OCI-LY3 (cell line): ENCODE measurements at regions not wholly inside any gene's neighbourhood (a gene's known extent, or its start where the extent isn't known, plus 50 kb on each side); places are given as distances from the start of the nearest gene placed in this dataset.

Experiments
- H2AFZ ChIP-seq: fragments of 200-600, 300-600 bp; shearing (Covaris generic); 2 replicates; pipeline ENCODE4 v1.6.0; 2014; ENCODE audit warnings: antibody characterized with exemption, low read depth, low read length
- H3K27ac ChIP-seq: fragments of 200-600, 300-600 bp; sonication (generic); 2 replicates; pipeline ENCODE4 v1.5.1; 2014; ENCODE audit warnings: mild to moderate bottlenecking, low read length, moderate library complexity, mixed read lengths
- H3K27me3 ChIP-seq: fragments of 200-600, 300-600 bp; sonication (generic); 2 replicates; pipeline ENCODE4 v1.6.1; 2014; ENCODE audit warnings: low read depth, low read length, mixed read lengths
- H3K36me3 ChIP-seq: fragments of 200-600, 300-600 bp; sonication (generic); replicated peaks from 2 replicates; pipeline ENCODE3; 2014; ENCODE audit warnings: low read depth, low read length, mixed read lengths
- H3K4me1 ChIP-seq: fragments of 300-600, 200-600 bp; sonication (generic); 2 replicates; pipeline ENCODE4 v1.6.1; 2014; ENCODE audit warnings: low read length, mixed read lengths
- H3K4me2 ChIP-seq: fragments of 200-600, 300-600 bp; sonication (generic); 2 replicates; pipeline ENCODE4 v1.6.1; 2014; ENCODE audit warnings: low read length, mixed read lengths
- H3K4me3 ChIP-seq: fragments of 300-600, 200-600 bp; sonication (generic); 2 replicates; pipeline ENCODE4 v1.5.1; 2014; ENCODE audit warnings: antibody characterized with exemption, mild to moderate bottlenecking, low read length, moderate library complexity
- H3K79me2 ChIP-seq: fragments of 300-600, 200-600 bp; shearing (Covaris generic); 2 replicates; pipeline ENCODE4 v1.6.1; 2014; ENCODE audit warnings: mild to moderate bottlenecking, low read length, mixed read lengths
- H3K9ac ChIP-seq: fragments of 300-600, 200-600 bp; shearing (Covaris generic); 2 replicates; pipeline ENCODE4 v1.6.0; 2014; ENCODE audit warnings: mild to moderate bottlenecking, low read length, moderate library complexity
- H3K9me3 ChIP-seq: fragments of 200-600, 300-600 bp; shearing (Covaris generic); 2 replicates; pipeline ENCODE4 v1.6.1; 2014; ENCODE audit warnings: low read length, mixed read lengths; ENCODE audit not compliant: insufficient read depth
- H4K20me1 ChIP-seq: fragments of 200-600, 300-600 bp; sonication (generic); 2 replicates; pipeline ENCODE4 v1.6.1; 2016; ENCODE audit warnings: low read length, mixed read lengths; ENCODE audit not compliant: insufficient read depth
- EZH2phosphoT487 ChIP-seq: fragments of 200-600 bp; shearing (Covaris generic); IDR thresholded peaks from 2 replicates; pipeline ENCODE4 v1.6.1; 2018; ENCODE audit warnings: antibody characterized with exemption, mixed run types, low read depth
- TF ChIP-seq, protein P1 (sequence below): fragments of 200-600, 300-600 bp; sonication (generic); IDR thresholded peaks from 2 replicates; pipeline ENCODE4 v1.5.1; 2014; ENCODE audit warnings: antibody characterized with exemption, low read length, low read depth

DNA sequence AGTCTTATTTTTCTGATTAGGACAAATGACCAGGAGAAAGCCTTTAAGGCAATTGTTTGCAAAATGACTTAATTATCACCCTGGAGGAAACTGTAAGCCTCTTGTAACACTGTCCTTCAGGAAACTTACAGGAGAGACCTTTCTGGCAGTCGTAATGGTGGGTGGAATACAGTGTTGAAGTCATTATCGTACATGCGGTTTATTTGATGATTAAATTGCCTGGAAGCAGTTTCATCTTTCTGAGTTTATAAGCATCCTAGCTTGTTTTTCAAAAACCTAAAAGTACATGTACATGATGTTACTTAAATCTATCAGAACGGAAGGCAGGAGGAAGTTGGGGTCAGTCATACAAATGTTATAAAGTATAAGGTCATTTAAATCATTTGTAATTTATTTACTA lies 86.2 kb upstream of the RAB27B start:
- Histone ChIP-seq H3K79me2 (no peaks in the 10 kb centered on the region), H2AFZ (no peak overlapping the region), H3K27ac (no peak overlapping the region), H4K20me1 (no peaks in the 10 kb centered on the region), H3K4me2 (no peak overlapping the region), H3K36me3 (no peaks in the 10 kb centered on the region), H3K27me3 (no peaks in the 10 kb centered on the region), H3K9me3 (peaks cover 4% of the 10 kb centered on the region; the same call in 1 of the 2 replicates), H3K9ac (no peak overlapping the region), H3K4me3 (no peak overlapping the region), H3K4me1 (no peaks in the 10 kb centered on the region)
- TF ChIP-seq, protein P1, sequence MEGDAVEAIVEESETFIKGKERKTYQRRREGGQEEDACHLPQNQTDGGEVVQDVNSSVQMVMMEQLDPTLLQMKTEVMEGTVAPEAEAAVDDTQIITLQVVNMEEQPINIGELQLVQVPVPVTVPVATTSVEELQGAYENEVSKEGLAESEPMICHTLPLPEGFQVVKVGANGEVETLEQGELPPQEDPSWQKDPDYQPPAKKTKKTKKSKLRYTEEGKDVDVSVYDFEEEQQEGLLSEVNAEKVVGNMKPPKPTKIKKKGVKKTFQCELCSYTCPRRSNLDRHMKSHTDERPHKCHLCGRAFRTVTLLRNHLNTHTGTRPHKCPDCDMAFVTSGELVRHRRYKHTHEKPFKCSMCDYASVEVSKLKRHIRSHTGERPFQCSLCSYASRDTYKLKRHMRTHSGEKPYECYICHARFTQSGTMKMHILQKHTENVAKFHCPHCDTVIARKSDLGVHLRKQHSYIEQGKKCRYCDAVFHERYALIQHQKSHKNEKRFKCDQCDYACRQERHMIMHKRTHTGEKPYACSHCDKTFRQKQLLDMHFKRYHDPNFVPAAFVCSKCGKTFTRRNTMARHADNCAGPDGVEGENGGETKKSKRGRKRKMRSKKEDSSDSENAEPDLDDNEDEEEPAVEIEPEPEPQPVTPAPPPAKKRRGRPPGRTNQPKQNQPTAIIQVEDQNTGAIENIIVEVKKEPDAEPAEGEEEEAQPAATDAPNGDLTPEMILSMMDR: no peak
- TF ChIP-seq EZH2phosphoT487: no peak

DNA sequence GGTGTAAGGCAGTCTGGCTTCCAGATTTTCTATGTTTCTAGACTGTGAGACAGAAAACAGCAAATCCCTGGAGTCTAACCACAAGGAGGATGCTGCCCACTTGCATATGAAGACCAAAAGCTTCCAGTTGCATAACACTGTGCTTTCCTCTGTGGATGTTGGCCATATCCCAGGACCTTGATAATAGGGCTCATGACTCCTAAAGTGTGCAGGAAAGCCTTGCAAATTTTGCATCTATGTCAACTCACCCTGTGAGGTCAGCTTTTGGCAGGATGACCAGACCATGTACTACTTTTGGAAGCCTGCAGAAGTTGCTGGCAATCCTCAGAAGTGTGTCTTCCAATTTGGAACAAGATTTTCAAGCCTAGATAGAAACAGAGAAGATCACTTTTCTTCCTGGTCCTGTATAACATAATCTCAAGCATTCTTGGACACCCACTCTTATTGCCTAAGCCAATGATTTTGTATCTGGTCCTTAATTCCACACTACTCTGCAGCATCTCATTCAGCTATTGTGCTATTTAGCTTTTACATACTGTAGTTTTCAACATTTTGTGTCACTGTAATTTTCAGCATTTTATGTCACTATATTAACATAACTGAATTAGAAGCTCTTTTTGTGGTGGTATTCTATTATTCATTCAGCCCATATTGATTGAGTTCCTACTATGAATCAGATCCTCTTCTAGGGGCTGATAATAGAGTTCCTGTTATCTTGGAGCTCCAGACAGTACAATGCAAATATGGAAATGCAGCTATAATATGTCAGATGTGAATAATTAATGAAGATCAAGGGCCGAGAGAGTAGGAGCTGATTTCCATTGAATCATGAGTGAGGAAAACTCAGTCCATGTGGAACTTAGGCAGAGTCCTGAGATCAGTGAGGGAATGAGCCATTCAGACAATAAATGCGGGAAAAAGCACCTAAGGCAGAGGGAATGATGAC lies 85.3 kb upstream of the RAB27B start:
- no peaks in the 10 kb centered on the region for H3K4me1 ChIP-seq
- H3K27me3 ChIP-seq: no peaks in the 10 kb centered on the region
- H3K27ac ChIP-seq: no peak overlapping the region
- H3K4me3 ChIP-seq: no peak overlapping the region
- no peaks in the 10 kb centered on the region for H4K20me1 ChIP-seq
- peaks cover 2% of the 10 kb centered on the region; the same call in 1 of the 2 replicates for H3K9me3 ChIP-seq
- H2AFZ ChIP-seq: no peak overlapping the region
- no peak overlapping the region for H3K9ac ChIP-seq
- no peak overlapping the region for H3K4me2 ChIP-seq
- H3K79me2 ChIP-seq: no peaks in the 10 kb centered on the region
- TF ChIP-seq, protein P1: no peak
- no peak for TF ChIP-seq EZH2phosphoT487
- H3K36me3 ChIP-seq: no peaks in the 10 kb centered on the region

DNA sequence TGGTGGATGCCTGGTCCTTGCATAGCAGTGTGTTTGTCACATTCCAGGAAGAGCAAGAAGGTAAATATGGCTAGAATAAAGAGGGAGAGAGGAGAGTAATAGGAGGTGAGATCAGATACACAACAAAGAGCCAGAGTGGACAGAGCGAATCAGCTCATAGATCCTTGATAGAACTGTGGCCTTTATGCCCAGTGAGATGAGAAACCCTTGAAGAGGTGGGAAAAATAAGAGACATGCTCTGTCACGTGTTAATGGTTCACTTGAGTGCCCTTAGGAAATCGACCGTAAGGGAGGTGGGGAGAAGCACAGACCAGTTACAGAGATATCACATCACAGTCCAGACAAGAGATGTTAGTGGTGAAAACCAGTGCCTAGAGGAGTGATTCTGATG lies 84.7 kb upstream of the RAB27B start:
- no peaks in the 10 kb centered on the region for H4K20me1 ChIP-seq
- H3K4me2 ChIP-seq: no peak overlapping the region

DNA sequence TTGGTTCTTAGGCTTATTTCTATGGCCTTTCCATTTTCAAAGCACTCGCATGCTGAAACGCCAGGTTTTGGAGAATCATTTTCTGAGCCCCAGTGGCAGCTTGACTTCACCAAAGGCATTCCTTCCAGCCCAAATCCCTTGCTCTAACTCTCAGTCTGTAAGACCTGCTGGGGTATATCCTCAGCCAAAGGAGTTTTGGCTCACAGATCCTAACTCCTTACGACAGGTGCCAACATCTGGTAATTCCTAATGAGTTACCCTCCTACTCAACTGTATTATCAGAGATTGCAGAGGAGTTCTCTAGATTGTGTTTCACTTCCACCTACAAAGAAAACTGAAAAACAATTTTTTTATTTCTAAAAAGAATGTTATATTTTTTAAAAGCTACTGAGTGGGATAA lies 79.0 kb upstream of the RAB27B start:
- 0 out of 2 replicates have a peak overlapping the region, but pooled peaks have one; percentile 7 for H3K4me2 ChIP-seq
- H3K9me3 ChIP-seq: no peaks in the 10 kb centered on the region
- TF ChIP-seq, protein P1: no peak
- TF ChIP-seq EZH2phosphoT487: no peak
- no peak overlapping the region for H3K27ac ChIP-seq
- no peak overlapping the region for H3K4me3 ChIP-seq
- no peaks in the 10 kb centered on the region for H4K20me1 ChIP-seq
- peaks cover 18% of the 10 kb centered on the region for H3K4me1 ChIP-seq
- H2AFZ ChIP-seq: no peak overlapping the region
- no peak overlapping the region for H3K9ac ChIP-seq
- no peaks in the 10 kb centered on the region for H3K79me2 ChIP-seq
- H3K27me3 ChIP-seq: peaks cover 18% of the 10 kb centered on the region
- H3K36me3 ChIP-seq: no peaks in the 10 kb centered on the region

More for the DNA sequence above, 84.7 kb upstream of the RAB27B start:
- TF ChIP-seq, protein P1: no peak
- TF ChIP-seq EZH2phosphoT487: no peak
- H3K4me1 ChIP-seq: peaks cover 4% of the 10 kb centered on the region
- H3K9me3 ChIP-seq: no peaks in the 10 kb centered on the region
- H3K79me2 ChIP-seq: no peaks in the 10 kb centered on the region
- H3K36me3 ChIP-seq: no peaks in the 10 kb centered on the region
- no peak overlapping the region for H3K4me3 ChIP-seq
- no peak overlapping the region for H3K27ac ChIP-seq
- no peak overlapping the region for H2AFZ ChIP-seq
- no peak overlapping the region for H3K9ac ChIP-seq
- H3K27me3 ChIP-seq: no peaks in the 10 kb centered on the region
